ENCODE measurements at regions not wholly inside any gene's neighbourhood (a gene's known extent, or its start where the extent isn't known, plus 50 kb on each side); places are given as distances from the start of the nearest gene placed in this dataset.
A peak's percentile ranks its signal among the peaks of the same experiment; 100 is the strongest.

- Mint-ChIP-seq H3K4me3 (no peak overlapping the region), H3K4me1 (no peaks in the 10 kb centered on the region), H3K9me3 (peaks cover under 1% of the 10 kb centered on the region), H3K36me3 (no peaks in the 10 kb centered on the region), H3K27ac (no peak overlapping the region)
- ATAC-seq: no peak
- no peak for DNase-seq (ENCODE audit: low spot score in 2 of 2)
These were observed 215.5 kb upstream of the CWC22 start for GRCh38 chr2:180222644-180223043.

GRCh38 chr2:180219491-180219890, 212.4 kb upstream of the CWC22 start:
- Mint-ChIP-seq H3K27ac (no peak overlapping the region), H3K4me1 (no peaks in the 10 kb centered on the region), H3K4me3 (no peak overlapping the region), H3K9me3 (peaks cover 6% of the 10 kb centered on the region), H3K36me3 (no peaks in the 10 kb centered on the region)
- no peak for DNase-seq (ENCODE audit: low spot score in 2 of 2)
- ATAC-seq: no peak

- ATAC-seq (no peak), DNase-seq (ENCODE audit: low spot score in 2 of 2) (no peak)
- Mint-ChIP-seq H3K27ac (no peak overlapping the region), H3K4me3 (no peak overlapping the region), H3K9me3 (no peaks in the 10 kb centered on the region), H3K4me1 (no peaks in the 10 kb centered on the region), H3K36me3 (no peaks in the 10 kb centered on the region)
These were observed 201.7 kb upstream of the CWC22 start for GRCh38 chr2:180208841-180209240.

GRCh38 chr2:180205621-180206235, 198.6 kb upstream of the CWC22 start:
- ATAC-seq: peak; percentile 39
- H3K27ac Mint-ChIP-seq: no peak overlapping the region
- H3K36me3 Mint-ChIP-seq: no peaks in the 10 kb centered on the region
- H3K4me1 Mint-ChIP-seq: no peaks in the 10 kb centered on the region
- DNase-seq (ENCODE audit: low spot score in 2 of 2): no peak
- no peak overlapping the region for H3K4me3 Mint-ChIP-seq
- H3K9me3 Mint-ChIP-seq: no peaks in the 10 kb centered on the region

GRCh38 chr2:180203972-180204371, 196.9 kb upstream of the CWC22 start:
- ATAC-seq (no peak), DNase-seq (ENCODE audit: low spot score in 2 of 2) (no peak)
- Mint-ChIP-seq H3K4me3 (no peak overlapping the region), H3K9me3 (no peaks in the 10 kb centered on the region), H3K27ac (no peak overlapping the region), H3K4me1 (no peaks in the 10 kb centered on the region), H3K36me3 (no peaks in the 10 kb centered on the region)

GRCh38 chr2:180202467-180202951, 195.4 kb upstream of the CWC22 start:
- Mint-ChIP-seq H3K9me3 (no peaks in the 10 kb centered on the region), H3K36me3 (no peaks in the 10 kb centered on the region), H3K4me1 (no peaks in the 10 kb centered on the region), H3K27ac (no peak overlapping the region), H3K4me3 (no peak overlapping the region)
- no peak for ATAC-seq
- DNase-seq (ENCODE audit: low spot score in 2 of 2): no peak

GRCh38 chr2:180196419-180196977, 189.4 kb upstream of the CWC22 start:
- ATAC-seq: no peak
- Mint-ChIP-seq H3K27ac (no peak overlapping the region), H3K9me3 (no peaks in the 10 kb centered on the region), H3K4me1 (no peaks in the 10 kb centered on the region), H3K36me3 (no peaks in the 10 kb centered on the region), H3K4me3 (no peak overlapping the region)
- DNase-seq (ENCODE audit: low spot score in 2 of 2): no peak

- ATAC-seq (no peak), DNase-seq (ENCODE audit: low spot score in 2 of 2) (no peak)
- no peak overlapping the region for H3K27ac Mint-ChIP-seq
- H3K4me1 Mint-ChIP-seq: no peaks in the 10 kb centered on the region
- no peaks in the 10 kb centered on the region for H3K36me3 Mint-ChIP-seq
- H3K4me3 Mint-ChIP-seq: no peak overlapping the region
- H3K9me3 Mint-ChIP-seq: no peaks in the 10 kb centered on the region
These were observed 188.8 kb upstream of the CWC22 start for GRCh38 chr2:180195847-180196246.

- H3K9me3 Mint-ChIP-seq: no peaks in the 10 kb centered on the region
- no peak overlapping the region for H3K4me3 Mint-ChIP-seq
- DNase-seq (ENCODE audit: low spot score in 2 of 2) (no peak), ATAC-seq (no peak)
- H3K4me1 Mint-ChIP-seq: no peaks in the 10 kb centered on the region
- H3K36me3 Mint-ChIP-seq: no peaks in the 10 kb centered on the region
- no peak overlapping the region for H3K27ac Mint-ChIP-seq
These were observed 184.5 kb upstream of the CWC22 start for GRCh38 chr2:180191432-180192124.

GRCh38 chr2:180190851-180191250, 183.8 kb upstream of the CWC22 start:
- DNase-seq (ENCODE audit: low spot score in 2 of 2) (no peak), ATAC-seq (no peak)
- Mint-ChIP-seq H3K4me1 (no peaks in the 10 kb centered on the region), H3K36me3 (no peaks in the 10 kb centered on the region), H3K9me3 (no peaks in the 10 kb centered on the region), H3K4me3 (no peak overlapping the region), H3K27ac (no peak overlapping the region)

GRCh38 chr2:180187611-180188010, 180.5 kb upstream of the CWC22 start:
- H3K4me3 Mint-ChIP-seq: no peak overlapping the region
- H3K4me1 Mint-ChIP-seq: no peaks in the 10 kb centered on the region
- H3K27ac Mint-ChIP-seq: no peak overlapping the region
- no peaks in the 10 kb centered on the region for H3K9me3 Mint-ChIP-seq
- H3K36me3 Mint-ChIP-seq: no peaks in the 10 kb centered on the region
- DNase-seq (ENCODE audit: low spot score in 2 of 2) (no peak), ATAC-seq (no peak)

GRCh38 chr2:180184506-180184905, 177.4 kb upstream of the CWC22 start:
- no peak overlapping the region for H3K4me3 Mint-ChIP-seq
- H3K4me1 Mint-ChIP-seq: no peaks in the 10 kb centered on the region
- ATAC-seq: no peak
- no peaks in the 10 kb centered on the region for H3K36me3 Mint-ChIP-seq
- H3K27ac Mint-ChIP-seq: no peak overlapping the region
- no peaks in the 10 kb centered on the region for H3K9me3 Mint-ChIP-seq
- DNase-seq (ENCODE audit: low spot score in 2 of 2): no peak

GRCh38 chr2:180180511-180180910, 173.4 kb upstream of the CWC22 start:
- ATAC-seq: no peak
- H3K9me3 Mint-ChIP-seq: no peaks in the 10 kb centered on the region
- H3K27ac Mint-ChIP-seq: no peak overlapping the region
- no peak overlapping the region for H3K4me3 Mint-ChIP-seq
- no peak for DNase-seq (ENCODE audit: low spot score in 2 of 2)
- no peaks in the 10 kb centered on the region for H3K4me1 Mint-ChIP-seq
- no peaks in the 10 kb centered on the region for H3K36me3 Mint-ChIP-seq

- DNase-seq (ENCODE audit: low spot score in 2 of 2) (no peak), ATAC-seq (no peak)
- Mint-ChIP-seq H3K4me1 (no peaks in the 10 kb centered on the region), H3K9me3 (no peaks in the 10 kb centered on the region), H3K4me3 (no peak overlapping the region), H3K36me3 (no peaks in the 10 kb centered on the region), H3K27ac (no peak overlapping the region)
These were observed 170.4 kb upstream of the CWC22 start for GRCh38 chr2:180177534-180177933.

GRCh38 chr2:180175736-180176135, 168.6 kb upstream of the CWC22 start:
- H3K4me3 Mint-ChIP-seq: no peak overlapping the region
- no peaks in the 10 kb centered on the region for H3K36me3 Mint-ChIP-seq
- ATAC-seq: no peak
- no peaks in the 10 kb centered on the region for H3K4me1 Mint-ChIP-seq
- no peak for DNase-seq (ENCODE audit: low spot score in 2 of 2)
- H3K27ac Mint-ChIP-seq: no peak overlapping the region
- H3K9me3 Mint-ChIP-seq: no peaks in the 10 kb centered on the region

- Mint-ChIP-seq H3K36me3 (no peaks in the 10 kb centered on the region), H3K9me3 (peaks cover 5% of the 10 kb centered on the region), H3K27ac (no peak overlapping the region), H3K4me3 (no peak overlapping the region), H3K4me1 (no peaks in the 10 kb centered on the region)
- DNase-seq (ENCODE audit: low spot score in 2 of 2) (no peak), ATAC-seq (no peak)
These were observed 167.5 kb upstream of the CWC22 start for GRCh38 chr2:180174580-180174979.

All from stimulated activated effector memory CD8-positive, alpha-beta T cell treated with anti-CD3 and anti-CD28 coated beads, Interleukin-12 subunit alpha, Interleukin-12 subunit beta, amount 100 ng/mL, for 72 hours (primary cell).